SK-N-SH (cell line): ENCODE measurements at regions not wholly inside any gene's neighbourhood (a gene's known extent, or its start where the extent isn't known, plus 50 kb on each side); places are given as distances from the start of the nearest gene placed in this dataset.

Experiments used
- CTCF ChIA-PET: fragments of 300-600, 350-600 bp; formaldehyde crosslinking; extraction: SDS; loops from one replicate; lab custom pipeline; 2021; lab: Yijun Ruan, JAX
- POLR2A ChIA-PET: fragments of 350-600 bp; sonication (Branson Sonifier 250); formaldehyde crosslinking; extraction: SDS; loops from one replicate; lab custom pipeline; 2020; ENCODE audit warnings: antibody characterized with exemption, inconsistent platforms; lab: Yijun Ruan, JAX
- DNase-seq: peaks from one replicate; pipeline ENCODE4 v3.0.0; 2012
- H2AFZ ChIP-seq: fragments of 200-600 bp; sonication (generic); 2 replicates; pipeline ENCODE4 v1.8.1; 2016; ENCODE audit warnings: antibody characterized with exemption, mild to moderate bottlenecking, low read depth
- H3F3A ChIP-seq: fragments of 200-600 bp; sonication (generic); replicated peaks from 2 replicates; pipeline ENCODE3; 2016; ENCODE audit warnings: antibody characterized with exemption, mild to moderate bottlenecking; ENCODE audit not compliant: insufficient read depth
- H3K27ac ChIP-seq, 2 experiments: fragments of 200-500 bp in 1 of 2; fragments of 200-600 bp in 1 of 2; sonication (Bioruptor generic) in 1 of 2; sonication (generic), shearing (Covaris generic) in 1 of 2; 2 replicates each; pipeline versions ENCODE4 v1.5.1 to v1.6.1; 2014 to 2016; ENCODE audit warnings: low read depth in 2 of 2, inconsistent platforms in 1 of 2, low read length in 1 of 2, mild to moderate bottlenecking in 1 of 2, mixed read lengths in 1 of 2
- H3K27me3 ChIP-seq: fragments of 200-600 bp; sonication (generic), shearing (Covaris generic); 2 replicates; pipeline ENCODE4 v1.6.1; 2016; ENCODE audit warnings: mixed run types; ENCODE audit not compliant: insufficient read depth
- H3K36me3 ChIP-seq, 2 experiments: fragments of 200-500 bp in 1 of 2; fragments of 200-600 bp in 1 of 2; sonication (Bioruptor generic) in 1 of 2; sonication (generic) in 1 of 2; replicated peaks in 1 of 2; 2 replicates each; pipeline versions ENCODE3 to v1.5.1; 2014 to 2016; ENCODE audit warnings: low read length in 1 of 2, mild to moderate bottlenecking in 1 of 2; ENCODE audit not compliant: insufficient read depth in 2 of 2, control insufficient read depth in 1 of 2
- H3K4me1 ChIP-seq, 2 experiments: fragments of 200-500 bp in 1 of 2; fragments of 200-600 bp in 1 of 2; sonication (Bioruptor generic) in 1 of 2; sonication (generic), shearing (Covaris generic) in 1 of 2; 2 replicates each; pipeline versions ENCODE4 v1.5.1 to v1.6.1; 2014 to 2016; ENCODE audit warnings: low read depth in 1 of 2, low read length in 1 of 2, mixed run types in 1 of 2; ENCODE audit not compliant: insufficient read depth in 2 of 2, control insufficient read depth in 1 of 2
- H3K4me2 ChIP-seq: fragments of 200-600 bp; sonication (generic), shearing (Covaris generic); 2 replicates; pipeline ENCODE4 v1.6.1; 2017; ENCODE audit warnings: mixed run types
- H3K4me3 ChIP-seq, 2 experiments: fragments of 200-500 bp in 1 of 2; fragments of 200-600 bp in 1 of 2; sonication (Bioruptor generic) in 1 of 2; sonication (generic), shearing (Covaris generic) in 1 of 2; 2 replicates each; pipeline versions ENCODE4 v1.5.1 to v1.8.1; 2014 to 2016; ENCODE audit warnings: low read depth in 2 of 2, inconsistent platforms in 1 of 2, low read length in 1 of 2, mild to moderate bottlenecking in 1 of 2, mixed read lengths in 1 of 2, moderate library complexity in 1 of 2
- H3K79me2 ChIP-seq: fragments of 200-600 bp; sonication (generic); 2 replicates; pipeline ENCODE4 v1.8.1; 2017; ENCODE audit warnings: mild to moderate bottlenecking; ENCODE audit not compliant: insufficient read depth
- H3K9ac ChIP-seq: fragments of 200-600 bp; sonication (generic); 2 replicates; pipeline ENCODE4 v1.6.1; 2017; ENCODE audit warnings: mixed run types
- H3K9me2 ChIP-seq: fragments of 200-600 bp; sonication (generic); 2 replicates; pipeline ENCODE4 v1.6.1; 2017; ENCODE audit warnings: mixed run types
- H3K9me3 ChIP-seq: fragments of 200-600 bp; sonication (generic); 2 replicates; pipeline ENCODE4 v1.6.1; 2017; ENCODE audit warnings: mixed run types, mild to moderate bottlenecking, moderate library complexity
- H4K20me1 ChIP-seq: fragments of 200-600 bp; sonication (generic); 2 replicates; pipeline ENCODE4 v1.6.1; 2017; ENCODE audit warnings: mild to moderate bottlenecking, mixed run types; ENCODE audit not compliant: insufficient read depth
- CHD2 ChIP-seq: fragments of 150-350 bp; IDR thresholded peaks from 2 replicates; pipeline ENCODE4 v1.6.1; 2018; ENCODE audit warnings: low read length; ENCODE audit not compliant: partially characterized antibody
- EZH2phosphoT487 ChIP-seq: fragments of 200-600 bp; sonication (generic); IDR thresholded peaks from 2 replicates; pipeline ENCODE4 v1.6.1; 2017; ENCODE audit warnings: low read depth, mixed run types, mild to moderate bottlenecking, antibody characterized with exemption, moderate library complexity, borderline replicate concordance
- FOSL2 ChIP-seq: IDR thresholded peaks from 2 replicates; pipeline ENCODE4 v1.4.0; 2012; ENCODE audit warnings: low read depth, mild to moderate bottlenecking, moderate library complexity, borderline replicate concordance
- FOXJ3 ChIP-seq: sonication (generic); formaldehyde crosslinking; IDR thresholded peaks from 2 replicates; pipeline ENCODE4 v1.5.1; 2020; ENCODE audit warnings: mild to moderate bottlenecking, missing genetic modification reagents
- FOXM1 ChIP-seq: IDR thresholded peaks from 2 replicates; pipeline ENCODE4 v1.4.0; 2012; ENCODE audit warnings: low read depth, mild to moderate bottlenecking
- GATA2 ChIP-seq: sonication (generic); formaldehyde crosslinking; IDR thresholded peaks from 2 replicates; pipeline ENCODE4 v1.5.0; 2020; ENCODE audit warnings: mild to moderate bottlenecking, missing genetic modification reagents
- JUND ChIP-seq: IDR thresholded peaks from 2 replicates; pipeline ENCODE4 v1.4.0; 2012
- MXI1 ChIP-seq: IDR thresholded peaks from 2 replicates; pipeline ENCODE4 v1.6.1; 2012; ENCODE audit warnings: mild to moderate bottlenecking, low read depth, low read length, improper control_type of control experiment
- NRF1 ChIP-seq: IDR thresholded peaks from 2 replicates; pipeline ENCODE4 v1.6.1; 2012; ENCODE audit warnings: low read depth, mild to moderate bottlenecking, low read length
- RAD21 ChIP-seq: IDR thresholded peaks from 2 replicates; pipeline ENCODE4 v1.6.1; 2012; ENCODE audit warnings: mild to moderate bottlenecking, low read length
- RXRA ChIP-seq: IDR thresholded peaks from 2 replicates; pipeline ENCODE4 v1.4.0; 2012; ENCODE audit warnings: low read depth, mild to moderate bottlenecking, borderline replicate concordance
- SMC3 ChIP-seq: IDR thresholded peaks from 2 replicates; pipeline ENCODE4 v1.6.1; 2012; ENCODE audit warnings: low read depth, low read length, improper control_type of control experiment
- TAF1 ChIP-seq: IDR thresholded peaks from 2 replicates; pipeline ENCODE4 v1.6.1; 2012; ENCODE audit warnings: low read depth, mild to moderate bottlenecking, low read length, moderate library complexity, borderline replicate concordance
- TEAD4 ChIP-seq: IDR thresholded peaks from 2 replicates; pipeline ENCODE4 v1.4.0; 2012; ENCODE audit warnings: mild to moderate bottlenecking, borderline replicate concordance; ENCODE audit not compliant: insufficient read depth
- YY1 ChIP-seq: IDR thresholded peaks from 2 replicates; pipeline ENCODE4 v1.4.0; 2012; ENCODE audit warnings: low read depth, mild to moderate bottlenecking
- WGBS: methylation state at CpG from one replicate; pipeline ENCODE4 v1.1.6; 2017; ENCODE audit warnings: low lambda C conversion rate; 5-methylcytosine and 5-hydroxymethylcytosine counted together
- TF ChIP-seq, protein P1 (sequence below): IDR thresholded peaks from 2 replicates; pipeline ENCODE4; 2012
- TF ChIP-seq, protein P2 (sequence below): fragments of 200-600 bp; sonication (generic); IDR thresholded peaks from 2 replicates; pipeline ENCODE4 v1.6.1; 2017; ENCODE audit warnings: antibody characterized with exemption, mild to moderate bottlenecking, moderate library complexity
- TF ChIP-seq, protein P3 (sequence below): IDR thresholded peaks from 2 replicates; pipeline ENCODE4 v1.6.1; 2012; ENCODE audit warnings: mild to moderate bottlenecking, low read depth, low read length, moderate library complexity
- TF ChIP-seq, protein P4 (sequence below): fragments of 150-350 bp; IDR thresholded peaks from 2 replicates; pipeline ENCODE4 v1.6.1; 2016; ENCODE audit warnings: mild to moderate bottlenecking, low read depth, low read length
- TF ChIP-seq, protein P5 (sequence below): IDR thresholded peaks from 2 replicates; pipeline ENCODE4 v1.4.0; 2012; ENCODE audit warnings: low read depth, borderline replicate concordance

DNA sequence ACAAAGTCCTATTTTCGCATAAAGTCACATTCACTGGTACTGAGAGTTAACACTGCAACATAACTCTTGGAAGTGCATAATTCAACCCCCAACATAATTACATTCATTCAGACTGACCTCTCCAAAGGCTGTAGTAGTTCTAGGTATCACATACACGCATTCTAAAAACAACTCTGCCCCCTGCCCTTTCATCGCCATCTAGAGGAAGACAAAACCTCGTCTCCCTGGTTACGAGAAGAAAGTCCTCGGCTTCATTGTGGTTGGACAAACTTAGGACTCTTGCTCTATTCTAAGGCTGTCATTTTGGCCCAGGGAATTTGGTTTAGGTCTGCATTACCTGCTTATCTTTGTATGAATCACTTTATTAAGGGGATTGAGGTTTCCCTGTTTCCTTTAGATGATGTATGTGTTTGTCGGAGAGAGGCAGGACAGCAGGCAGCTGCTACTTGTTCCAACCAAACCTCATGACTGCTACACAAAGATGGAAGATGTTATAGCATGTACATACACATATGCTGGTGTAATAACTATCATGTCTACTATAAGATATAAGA is 215.4 kb upstream of the NRXN1 start:
- CTCF ChIA-PET = no interaction called here
- H3F3A ChIP-seq = no peaks in the 10 kb centered on the region
- no peaks in the 10 kb centered on the region for H4K20me1 ChIP-seq
- H3K36me3 ChIP-seq = no peaks in the 10 kb centered on the region
- H3K4me2 ChIP-seq = no peak overlapping the region
- H3K4me1 ChIP-seq = no peaks in the 10 kb centered on the region
- H3K79me2 ChIP-seq = no peaks in the 10 kb centered on the region
- H3K27ac ChIP-seq = no peak overlapping the region
- TF ChIP-seq TAF1 (no peak), GATA2 (no peak), FOSL2 (no peak), RXRA (no peak)
- H3K4me3 ChIP-seq = no peak overlapping the region
- WGBS = 51% methylated on average over 7 of the region's 7 CpGs
- no peaks in the 10 kb centered on the region for H3K9me3 ChIP-seq
- no peak overlapping the region for H3K9ac ChIP-seq
- POLR2A ChIA-PET = no interaction called here
- no peaks in the 10 kb centered on the region for H3K27me3 ChIP-seq
- DNase-seq = no peak
- no peak overlapping the region for H2AFZ ChIP-seq
- H3K9me2 ChIP-seq = no peaks in the 10 kb centered on the region

DNA sequence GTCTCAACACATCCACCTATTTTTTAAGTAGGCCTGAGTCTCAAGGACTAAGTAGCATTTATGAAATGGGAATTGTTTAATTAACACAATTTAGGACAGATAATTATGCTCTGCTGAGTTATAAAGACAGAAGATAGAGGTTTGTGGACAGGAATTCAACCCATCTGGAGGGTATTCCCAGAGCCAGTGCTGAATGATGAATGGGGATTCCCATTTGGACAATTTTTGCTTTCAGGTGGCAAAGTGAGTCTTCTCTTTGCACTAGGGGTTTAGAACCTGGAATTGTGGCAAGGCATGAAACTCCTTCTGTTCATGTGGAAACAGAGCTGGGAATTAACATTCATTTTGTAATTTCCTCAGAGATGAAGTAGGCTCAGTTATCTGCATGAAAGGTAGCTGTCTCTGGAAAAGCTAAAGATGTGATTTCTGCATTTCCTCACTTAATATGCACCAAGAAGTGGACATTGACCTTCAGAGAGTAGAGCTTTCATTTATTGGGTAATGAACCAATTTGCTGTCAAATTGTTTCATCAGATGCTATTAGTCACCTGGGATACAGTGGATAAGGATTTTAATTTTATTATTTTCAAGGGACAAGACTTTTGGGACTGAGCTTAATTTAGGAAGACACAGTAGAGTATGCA is 212.1 kb upstream of the NRXN1 start:
- Histone ChIP-seq H3K27ac (no peak overlapping the region), H3K9me3 (no peaks in the 10 kb centered on the region), H3K27me3 (no peaks in the 10 kb centered on the region), H3K4me1 (no peaks in the 10 kb centered on the region), H4K20me1 (no peaks in the 10 kb centered on the region), H3K79me2 (no peaks in the 10 kb centered on the region), H3F3A (no peaks in the 10 kb centered on the region), H3K4me3 (no peak overlapping the region), H3K36me3 (no peaks in the 10 kb centered on the region), H2AFZ (no peak overlapping the region), H3K4me2 (no peak overlapping the region), H3K9ac (no peak overlapping the region), H3K9me2 (no peaks in the 10 kb centered on the region)
- no peak for DNase-seq
- ChIA-PET POLR2A (no interaction called here), CTCF (interaction anchor here (1.2 to 1.5 kb wide), 2 partner anchors 18 to 23 kb away, joined by 3 read pairs; no protein-coding TSS in a partner anchor)
- TF ChIP-seq, protein P1, sequence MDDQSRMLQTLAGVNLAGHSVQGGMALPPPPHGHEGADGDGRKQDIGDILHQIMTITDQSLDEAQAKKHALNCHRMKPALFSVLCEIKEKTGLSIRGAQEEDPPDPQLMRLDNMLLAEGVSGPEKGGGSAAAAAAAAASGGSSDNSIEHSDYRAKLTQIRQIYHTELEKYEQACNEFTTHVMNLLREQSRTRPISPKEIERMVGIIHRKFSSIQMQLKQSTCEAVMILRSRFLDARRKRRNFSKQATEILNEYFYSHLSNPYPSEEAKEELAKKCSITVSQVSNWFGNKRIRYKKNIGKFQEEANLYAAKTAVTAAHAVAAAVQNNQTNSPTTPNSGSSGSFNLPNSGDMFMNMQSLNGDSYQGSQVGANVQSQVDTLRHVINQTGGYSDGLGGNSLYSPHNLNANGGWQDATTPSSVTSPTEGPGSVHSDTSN = no peak
- TF ChIP-seq MXI1 (no peak), YY1 (no peak), FOXM1 (no peak), EZH2phosphoT487 (no peak), CHD2 (no peak), RAD21 (no peak), JUND (no peak), NRF1 (no peak), SMC3 (no peak), FOXJ3 (CRISPR knock-in tag) (no peak), TEAD4 (no peak)
- TF ChIP-seq, protein P2, sequence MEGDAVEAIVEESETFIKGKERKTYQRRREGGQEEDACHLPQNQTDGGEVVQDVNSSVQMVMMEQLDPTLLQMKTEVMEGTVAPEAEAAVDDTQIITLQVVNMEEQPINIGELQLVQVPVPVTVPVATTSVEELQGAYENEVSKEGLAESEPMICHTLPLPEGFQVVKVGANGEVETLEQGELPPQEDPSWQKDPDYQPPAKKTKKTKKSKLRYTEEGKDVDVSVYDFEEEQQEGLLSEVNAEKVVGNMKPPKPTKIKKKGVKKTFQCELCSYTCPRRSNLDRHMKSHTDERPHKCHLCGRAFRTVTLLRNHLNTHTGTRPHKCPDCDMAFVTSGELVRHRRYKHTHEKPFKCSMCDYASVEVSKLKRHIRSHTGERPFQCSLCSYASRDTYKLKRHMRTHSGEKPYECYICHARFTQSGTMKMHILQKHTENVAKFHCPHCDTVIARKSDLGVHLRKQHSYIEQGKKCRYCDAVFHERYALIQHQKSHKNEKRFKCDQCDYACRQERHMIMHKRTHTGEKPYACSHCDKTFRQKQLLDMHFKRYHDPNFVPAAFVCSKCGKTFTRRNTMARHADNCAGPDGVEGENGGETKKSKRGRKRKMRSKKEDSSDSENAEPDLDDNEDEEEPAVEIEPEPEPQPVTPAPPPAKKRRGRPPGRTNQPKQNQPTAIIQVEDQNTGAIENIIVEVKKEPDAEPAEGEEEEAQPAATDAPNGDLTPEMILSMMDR = no peak
- TF ChIP-seq, protein P3, sequence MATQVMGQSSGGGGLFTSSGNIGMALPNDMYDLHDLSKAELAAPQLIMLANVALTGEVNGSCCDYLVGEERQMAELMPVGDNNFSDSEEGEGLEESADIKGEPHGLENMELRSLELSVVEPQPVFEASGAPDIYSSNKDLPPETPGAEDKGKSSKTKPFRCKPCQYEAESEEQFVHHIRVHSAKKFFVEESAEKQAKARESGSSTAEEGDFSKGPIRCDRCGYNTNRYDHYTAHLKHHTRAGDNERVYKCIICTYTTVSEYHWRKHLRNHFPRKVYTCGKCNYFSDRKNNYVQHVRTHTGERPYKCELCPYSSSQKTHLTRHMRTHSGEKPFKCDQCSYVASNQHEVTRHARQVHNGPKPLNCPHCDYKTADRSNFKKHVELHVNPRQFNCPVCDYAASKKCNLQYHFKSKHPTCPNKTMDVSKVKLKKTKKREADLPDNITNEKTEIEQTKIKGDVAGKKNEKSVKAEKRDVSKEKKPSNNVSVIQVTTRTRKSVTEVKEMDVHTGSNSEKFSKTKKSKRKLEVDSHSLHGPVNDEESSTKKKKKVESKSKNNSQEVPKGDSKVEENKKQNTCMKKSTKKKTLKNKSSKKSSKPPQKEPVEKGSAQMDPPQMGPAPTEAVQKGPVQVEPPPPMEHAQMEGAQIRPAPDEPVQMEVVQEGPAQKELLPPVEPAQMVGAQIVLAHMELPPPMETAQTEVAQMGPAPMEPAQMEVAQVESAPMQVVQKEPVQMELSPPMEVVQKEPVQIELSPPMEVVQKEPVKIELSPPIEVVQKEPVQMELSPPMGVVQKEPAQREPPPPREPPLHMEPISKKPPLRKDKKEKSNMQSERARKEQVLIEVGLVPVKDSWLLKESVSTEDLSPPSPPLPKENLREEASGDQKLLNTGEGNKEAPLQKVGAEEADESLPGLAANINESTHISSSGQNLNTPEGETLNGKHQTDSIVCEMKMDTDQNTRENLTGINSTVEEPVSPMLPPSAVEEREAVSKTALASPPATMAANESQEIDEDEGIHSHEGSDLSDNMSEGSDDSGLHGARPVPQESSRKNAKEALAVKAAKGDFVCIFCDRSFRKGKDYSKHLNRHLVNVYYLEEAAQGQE = no peak
- TF ChIP-seq, protein P4, sequence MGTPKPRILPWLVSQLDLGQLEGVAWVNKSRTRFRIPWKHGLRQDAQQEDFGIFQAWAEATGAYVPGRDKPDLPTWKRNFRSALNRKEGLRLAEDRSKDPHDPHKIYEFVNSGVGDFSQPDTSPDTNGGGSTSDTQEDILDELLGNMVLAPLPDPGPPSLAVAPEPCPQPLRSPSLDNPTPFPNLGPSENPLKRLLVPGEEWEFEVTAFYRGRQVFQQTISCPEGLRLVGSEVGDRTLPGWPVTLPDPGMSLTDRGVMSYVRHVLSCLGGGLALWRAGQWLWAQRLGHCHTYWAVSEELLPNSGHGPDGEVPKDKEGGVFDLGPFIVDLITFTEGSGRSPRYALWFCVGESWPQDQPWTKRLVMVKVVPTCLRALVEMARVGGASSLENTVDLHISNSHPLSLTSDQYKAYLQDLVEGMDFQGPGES = no peak
- TF ChIP-seq, protein P5, sequence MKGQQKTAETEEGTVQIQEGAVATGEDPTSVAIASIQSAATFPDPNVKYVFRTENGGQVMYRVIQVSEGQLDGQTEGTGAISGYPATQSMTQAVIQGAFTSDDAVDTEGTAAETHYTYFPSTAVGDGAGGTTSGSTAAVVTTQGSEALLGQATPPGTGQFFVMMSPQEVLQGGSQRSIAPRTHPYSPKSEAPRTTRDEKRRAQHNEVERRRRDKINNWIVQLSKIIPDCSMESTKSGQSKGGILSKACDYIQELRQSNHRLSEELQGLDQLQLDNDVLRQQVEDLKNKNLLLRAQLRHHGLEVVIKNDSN = no peak
